ENCODE measurements at regions not wholly inside any gene's neighbourhood (a gene's known extent, or its start where the extent isn't known, plus 50 kb on each side); places are given as distances from the start of the nearest gene placed in this dataset.

GRCh38 chr3:141682921-141683320 is 55.2 kb upstream of the RNF7 start:
- H3K27ac ChIP-seq = no peak overlapping the region
- TF ChIP-seq CTCF (IDR thresholded peaks at IDR 0.05) = no peak
- no peak overlapping the region for H3K4me3 ChIP-seq
- no peaks in the 10 kb centered on the region for H3K9me3 ChIP-seq
- H3K36me3 ChIP-seq (ENCODE audit: low read depth, missing control alignments) = no peaks in the 10 kb centered on the region
- intact Hi-C loops (cut with DNase I; ENCODE audit: low total_unique reads) = no loop called here
- 92 to 96% methylated on average over 9 of the region's 9 CpGs for WGBS, 2 donors
- no peak for DNase-seq
- H3K27me3 ChIP-seq = no peaks in the 10 kb centered on the region
- peaks cover 5% of the 10 kb centered on the region for H3K4me1 ChIP-seq

GRCh38 chr3:141684758-141685157 is 53.3 kb upstream of the RNF7 start:
- Histone ChIP-seq H3K27me3 (no peaks in the 10 kb centered on the region), H3K36me3 (ENCODE audit: low read depth, missing control alignments) (no peaks in the 10 kb centered on the region), H3K27ac (no peak overlapping the region), H3K9me3 (no peaks in the 10 kb centered on the region), H3K4me3 (no peak overlapping the region), H3K4me1 (peaks cover 5% of the 10 kb centered on the region)
- intact Hi-C loops (cut with DNase I; ENCODE audit: low total_unique reads) = no loop called here
- TF ChIP-seq CTCF (IDR thresholded peaks at IDR 0.05) = no peak
- TF ChIP-seq POLR2A (IDR thresholded peaks at IDR 0.05) = no peak
- DNase-seq = no peak
- WGBS, 2 donors = 94 to 95% methylated on average over 1 of the region's 1 CpG

GRCh38 chr3:141686466-141687291 is 51.4 kb upstream of the RNF7 start:
- WGBS, 2 donors = 31 to 43% methylated on average over 8 of the region's 8 CpGs

More at GRCh38 chr3:141686466-141687291, 51.4 kb upstream of the RNF7 start:
- TF ChIP-seq CTCF (IDR thresholded peaks at IDR 0.05) (no peak), POLR2A (IDR thresholded peaks at IDR 0.05) (no peak)
- H3K9me3 ChIP-seq = no peaks in the 10 kb centered on the region
- intact Hi-C loops (cut with DNase I; ENCODE audit: low total_unique reads) = no loop called here
- no peaks in the 10 kb centered on the region for H3K36me3 ChIP-seq (ENCODE audit: low read depth, missing control alignments)
- H3K4me3 ChIP-seq = peak overlapping the region; percentile 24 to 31
- peak overlapping the region; percentile 0 to 74 for H3K27ac ChIP-seq
- H3K4me1 ChIP-seq = peaks cover 5% of the 10 kb centered on the region
- no peaks in the 10 kb centered on the region for H3K27me3 ChIP-seq
- peak; percentile 57 for DNase-seq

Measured in testis (tissue), 2 donors.